Activated T-cell treated with anti-CD3 and anti-CD28 coated beads, Interleukin-2, amount 50 U/mL, for 4 hours (primary cell): ENCODE measurements at regions not wholly inside any gene's neighbourhood (a gene's known extent, or its start where the extent isn't known, plus 50 kb on each side); places are given as distances from the start of the nearest gene placed in this dataset.
A peak's percentile ranks its signal among the peaks of the same experiment; 100 is the strongest.

ENCODE experiments used
- ATAC-seq, 2 donors: fragments of 200-7000 bp; cut with Tn5 transposase; one replicate each; pipeline ENCODE4 v1.10.0; 2021
- DNase-seq: peaks from one replicate; pipeline ENCODE4 v3.0.0-alpha.2; 2020
- H3K27me3 Mint-ChIP-seq: one replicate; pipeline ENCODE4 v1.8.0; 2021; ENCODE audit warnings: low read depth, mixed read lengths
- H3K36me3 Mint-ChIP-seq: one replicate; pipeline ENCODE4 v1.8.0; 2022; ENCODE audit warnings: mixed read lengths; ENCODE audit not compliant: insufficient read depth
- H3K4me1 Mint-ChIP-seq: one replicate; pipeline ENCODE4 v1.8.0; 2021; ENCODE audit warnings: low read depth, mixed read lengths
- H3K4me3 Mint-ChIP-seq: one replicate; pipeline ENCODE4 v1.8.0; 2021; ENCODE audit warnings: mild to moderate bottlenecking, moderate library complexity, mixed read lengths
- H3K9me3 Mint-ChIP-seq: one replicate; pipeline ENCODE4 v1.8.0; 2021; ENCODE audit warnings: mixed read lengths

DNA sequence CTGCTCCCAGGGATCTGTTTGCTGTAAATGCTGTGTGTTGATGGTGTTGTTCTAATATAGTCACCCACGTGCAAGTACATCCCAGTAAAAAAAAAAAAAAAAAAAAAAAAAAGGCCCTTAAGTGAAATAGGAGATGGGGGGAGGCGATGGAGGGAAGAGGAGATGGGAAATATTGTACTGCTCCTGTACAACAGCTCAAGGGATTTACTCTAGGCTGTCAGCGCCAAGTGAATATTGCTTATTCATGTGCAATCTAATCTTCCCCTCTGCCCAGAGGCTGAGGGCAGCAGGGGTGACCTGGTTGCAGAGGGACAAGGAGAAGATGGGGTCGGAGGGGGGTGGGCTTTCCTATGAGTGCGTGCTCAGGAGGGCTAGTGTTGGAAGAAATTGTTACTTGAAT is 206.2 kb upstream of the CADM1 start:
- H3K4me3 Mint-ChIP-seq: no peak overlapping the region
- H3K4me1 Mint-ChIP-seq: no peaks in the 10 kb centered on the region
- H3K27me3 Mint-ChIP-seq: peaks cover 5% of the 10 kb centered on the region
- peaks cover 4% of the 10 kb centered on the region for H3K9me3 Mint-ChIP-seq
- no peak for DNase-seq
- H3K36me3 Mint-ChIP-seq: no peaks in the 10 kb centered on the region
- ATAC-seq: no peak

GRCh38 chr11:115709297-115709696 is 205.1 kb upstream of the CADM1 start:
- no peak for DNase-seq
- H3K9me3 Mint-ChIP-seq: peaks cover 4% of the 10 kb centered on the region
- no peak overlapping the region for H3K4me3 Mint-ChIP-seq
- H3K4me1 Mint-ChIP-seq: no peaks in the 10 kb centered on the region
- no peak for ATAC-seq
- no peaks in the 10 kb centered on the region for H3K36me3 Mint-ChIP-seq
- H3K27me3 Mint-ChIP-seq: peaks cover 5% of the 10 kb centered on the region

DNA sequence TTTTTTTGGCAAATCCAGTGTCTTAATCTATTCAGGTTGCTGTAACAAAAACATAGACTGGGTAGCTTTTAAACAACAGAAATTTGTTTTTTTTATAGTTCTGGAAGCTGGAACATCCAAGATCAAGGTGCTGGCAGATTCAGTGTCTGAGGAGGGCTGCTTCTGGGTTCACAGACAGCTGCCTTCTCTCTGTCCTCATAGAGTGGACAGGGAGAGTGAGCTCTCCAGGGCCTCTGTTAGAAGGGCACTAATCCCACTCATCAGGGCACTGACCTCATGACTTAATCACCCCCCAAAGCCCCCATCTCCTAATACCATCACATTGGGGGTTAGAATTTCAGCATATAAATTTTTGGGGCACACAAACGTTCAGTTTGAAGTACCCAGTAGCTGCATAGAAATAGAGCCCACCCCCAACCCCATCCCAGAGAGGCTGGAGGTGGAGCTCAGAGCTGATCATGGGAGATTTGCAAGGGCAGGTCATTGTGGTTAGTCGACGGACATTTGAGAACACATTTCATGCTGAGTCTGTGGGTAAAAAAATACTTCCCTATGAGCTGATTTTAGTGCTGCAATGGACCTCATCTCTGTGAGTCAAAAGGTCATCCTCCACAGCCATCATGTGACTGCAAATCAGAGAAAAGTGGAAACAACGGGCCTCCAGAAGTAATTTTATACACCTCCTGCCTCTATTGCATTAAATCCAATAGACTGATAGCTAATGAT is 203.1 kb upstream of the CADM1 start:
- Mint-ChIP-seq H3K4me1 (no peaks in the 10 kb centered on the region), H3K27me3 (peaks cover 5% of the 10 kb centered on the region), H3K4me3 (no peak overlapping the region), H3K36me3 (no peaks in the 10 kb centered on the region), H3K9me3 (peaks cover 4% of the 10 kb centered on the region)
- no peak for ATAC-seq
- DNase-seq: no peak

DNA sequence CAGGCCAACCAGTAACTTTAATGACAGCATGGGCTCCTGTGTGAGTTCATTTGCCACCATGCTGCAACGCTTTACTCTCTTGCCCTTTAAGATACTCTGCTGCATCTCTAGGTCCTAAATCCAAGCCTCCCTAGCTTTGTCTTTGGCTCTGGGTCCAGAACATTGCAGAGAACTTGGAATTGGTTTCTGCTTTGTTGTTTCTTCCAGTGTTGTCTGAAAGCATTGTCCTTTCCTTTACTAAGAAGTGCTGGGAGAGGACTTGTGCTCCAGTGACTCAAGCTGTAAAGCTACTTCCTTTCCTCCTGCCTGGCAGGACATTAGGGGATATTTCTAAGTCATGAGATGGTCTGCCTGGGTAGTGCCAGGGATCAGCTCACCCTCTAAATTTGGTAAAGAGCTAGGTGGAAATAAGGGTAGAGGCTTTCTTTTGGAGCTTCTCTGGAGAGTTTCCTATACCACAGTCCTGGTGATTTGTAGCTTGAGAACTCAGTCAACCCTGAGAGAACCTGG is 202.5 kb upstream of the CADM1 start:
- H3K4me1 Mint-ChIP-seq: no peaks in the 10 kb centered on the region
- H3K36me3 Mint-ChIP-seq: no peaks in the 10 kb centered on the region
- DNase-seq: no peak
- no peak overlapping the region for H3K4me3 Mint-ChIP-seq
- peaks cover 6% of the 10 kb centered on the region for H3K27me3 Mint-ChIP-seq
- ATAC-seq: no peak
- H3K9me3 Mint-ChIP-seq: peaks cover 4% of the 10 kb centered on the region

GRCh38 chr11:115705200-115705599 is 201.0 kb upstream of the CADM1 start:
- Mint-ChIP-seq H3K27me3 (peaks cover 9% of the 10 kb centered on the region), H3K4me1 (no peaks in the 10 kb centered on the region), H3K4me3 (no peak overlapping the region), H3K9me3 (peaks cover 4% of the 10 kb centered on the region), H3K36me3 (no peaks in the 10 kb centered on the region)
- no peak for DNase-seq
- ATAC-seq: no peak

DNA sequence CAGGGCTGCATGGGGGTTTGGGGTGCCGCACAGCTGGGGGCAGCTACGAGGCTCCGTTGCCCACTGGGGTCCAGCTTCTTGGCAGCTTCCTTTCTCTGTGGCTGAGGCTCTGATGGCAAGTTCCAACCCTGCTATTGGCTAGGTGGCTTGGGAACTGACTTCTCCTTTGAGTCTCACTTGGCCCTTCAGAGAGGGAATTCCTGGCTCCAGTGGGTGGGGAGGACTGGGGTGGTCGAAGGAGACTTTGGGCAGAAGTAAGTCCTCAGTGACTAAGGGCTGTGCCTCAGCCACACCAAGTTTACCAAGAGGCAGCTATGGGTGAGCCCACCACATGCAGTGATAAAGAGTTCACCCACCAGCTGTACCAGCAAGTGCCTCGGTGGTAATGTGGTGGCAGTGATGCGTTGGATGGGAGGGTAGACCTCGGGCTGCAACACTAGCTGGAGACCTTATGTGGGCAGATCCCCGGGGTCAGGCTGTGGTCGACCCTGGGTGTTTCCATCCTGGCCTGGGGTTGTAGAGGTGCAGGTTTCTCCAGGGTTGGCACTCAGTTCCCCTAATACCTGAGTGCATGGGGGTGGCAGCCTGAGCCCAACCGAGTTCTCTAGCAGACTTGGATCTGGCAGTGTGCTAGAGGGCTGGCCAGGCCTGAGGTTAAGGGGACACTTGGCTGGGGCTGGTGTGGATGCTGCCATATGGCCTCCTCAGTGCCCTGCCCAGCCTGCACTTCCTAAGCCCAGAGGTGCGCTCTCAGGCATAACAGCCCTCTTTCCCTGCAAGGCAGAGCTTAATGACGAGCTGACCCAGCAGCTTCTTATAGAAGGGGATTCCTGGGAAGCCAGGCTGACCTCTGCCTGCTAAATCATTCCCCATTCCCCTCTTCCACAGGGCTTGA is 197.0 kb upstream of the CADM1 start:
- Mint-ChIP-seq H3K4me3 (no peak overlapping the region), H3K4me1 (no peaks in the 10 kb centered on the region), H3K27me3 (peaks cover 8% of the 10 kb centered on the region), H3K36me3 (no peaks in the 10 kb centered on the region), H3K9me3 (no peaks in the 10 kb centered on the region)
- DNase-seq (no peak), ATAC-seq (no peak)

DNA sequence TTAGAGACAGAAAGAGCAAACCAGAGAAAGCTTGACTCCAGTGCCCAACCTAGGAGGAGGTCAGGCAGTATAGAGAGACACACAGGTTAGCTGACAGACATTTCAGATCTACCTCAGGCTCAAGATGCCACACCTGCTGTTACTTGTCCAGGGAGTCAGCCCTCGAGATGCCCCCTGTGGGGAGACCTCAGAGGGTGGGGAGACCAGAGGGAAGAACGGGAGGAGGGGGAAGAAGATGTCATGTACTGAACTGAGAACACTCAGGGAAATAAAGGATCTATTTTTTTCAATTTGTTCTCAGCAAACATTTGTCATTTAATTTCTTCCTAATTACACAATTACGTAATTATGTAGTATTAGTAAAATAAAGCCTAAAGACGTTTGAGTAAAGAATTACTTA is 196.3 kb upstream of the CADM1 start:
- no peaks in the 10 kb centered on the region for H3K36me3 Mint-ChIP-seq
- DNase-seq (no peak), ATAC-seq (no peak)
- no peaks in the 10 kb centered on the region for H3K9me3 Mint-ChIP-seq
- H3K27me3 Mint-ChIP-seq: peaks cover 8% of the 10 kb centered on the region
- H3K4me1 Mint-ChIP-seq: no peaks in the 10 kb centered on the region
- no peak overlapping the region for H3K4me3 Mint-ChIP-seq

GRCh38 chr11:115699733-115700132 is 195.5 kb upstream of the CADM1 start:
- H3K4me3 Mint-ChIP-seq: no peak overlapping the region
- ATAC-seq (no peak), DNase-seq (no peak)
- H3K36me3 Mint-ChIP-seq: no peaks in the 10 kb centered on the region
- H3K4me1 Mint-ChIP-seq: no peaks in the 10 kb centered on the region
- H3K27me3 Mint-ChIP-seq: peaks cover 8% of the 10 kb centered on the region
- H3K9me3 Mint-ChIP-seq: no peaks in the 10 kb centered on the region

DNA sequence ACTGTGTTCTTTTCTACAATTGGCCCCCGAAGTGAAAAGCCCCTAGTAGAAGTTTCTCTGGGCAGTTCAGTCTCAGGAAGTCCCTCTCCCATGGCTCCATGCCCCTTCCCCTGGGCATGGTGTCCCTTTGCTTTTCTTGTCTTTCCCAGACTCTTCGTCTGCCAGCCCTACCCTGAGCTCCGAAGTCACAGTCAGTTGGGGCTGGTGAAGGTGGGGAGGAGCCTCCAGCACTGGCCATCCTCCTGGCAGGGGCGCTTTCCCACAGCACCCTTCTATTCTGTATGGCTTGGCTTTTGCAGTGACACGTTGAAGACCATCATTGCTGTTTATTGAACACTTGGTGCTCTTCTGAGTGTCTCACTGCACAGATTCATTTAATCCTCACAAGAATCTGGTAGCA is 195.1 kb upstream of the CADM1 start:
- H3K36me3 Mint-ChIP-seq: no peaks in the 10 kb centered on the region

DNA sequence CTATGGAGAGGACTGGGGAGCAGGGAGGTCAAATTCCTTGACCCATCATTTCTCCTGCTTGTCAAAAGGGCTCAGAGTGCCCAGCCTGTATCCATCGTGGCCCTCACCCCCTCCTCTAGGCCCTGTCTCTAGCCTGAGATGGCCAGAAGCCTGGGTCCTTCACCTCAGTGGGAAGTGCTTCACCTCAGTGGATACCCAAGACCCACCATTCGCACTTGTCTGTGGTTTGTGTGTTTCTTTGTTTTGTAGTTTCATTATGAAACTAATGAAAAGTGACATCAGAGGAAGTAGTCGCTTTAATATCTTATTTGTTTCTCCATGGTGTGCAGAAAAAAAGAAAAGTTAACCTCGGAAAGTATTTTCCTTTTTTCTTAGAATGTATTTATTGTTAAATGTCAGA is 194.0 kb upstream of the CADM1 start:
- Mint-ChIP-seq H3K4me1 (no peaks in the 10 kb centered on the region), H3K36me3 (no peaks in the 10 kb centered on the region), H3K9me3 (peaks cover 5% of the 10 kb centered on the region), H3K4me3 (no peak overlapping the region), H3K27me3 (peaks cover 8% of the 10 kb centered on the region)
- no peak for DNase-seq
- ATAC-seq: no peak

More for the DNA sequence above, 195.1 kb upstream of the CADM1 start:
- no peak for ATAC-seq
- Mint-ChIP-seq H3K4me3 (no peak overlapping the region), H3K27me3 (peaks cover 8% of the 10 kb centered on the region), H3K9me3 (peaks cover 2% of the 10 kb centered on the region), H3K4me1 (no peaks in the 10 kb centered on the region)
- no peak for DNase-seq

DNA sequence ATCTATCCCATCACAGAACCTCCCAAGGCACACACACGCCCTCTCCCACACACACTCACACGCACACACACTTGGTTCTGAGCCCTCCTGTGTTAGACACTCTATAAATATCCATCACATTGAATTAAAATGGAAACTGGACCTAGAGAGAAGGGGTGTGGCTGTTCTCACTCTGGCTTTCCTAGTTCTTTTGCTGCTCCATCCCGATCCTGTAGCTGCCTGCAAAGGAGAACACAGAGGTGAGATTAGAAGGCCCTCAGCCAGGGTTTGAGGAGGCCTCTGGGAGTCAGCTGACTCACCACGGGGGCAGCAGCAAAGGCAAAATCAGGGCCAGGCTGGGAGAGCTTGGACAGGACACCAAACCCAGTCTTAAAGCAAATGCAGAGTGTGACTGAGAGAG is 192.3 kb upstream of the CADM1 start:
- no peak for ATAC-seq
- DNase-seq: no peak
- peaks cover 6% of the 10 kb centered on the region for H3K27me3 Mint-ChIP-seq
- H3K4me1 Mint-ChIP-seq: no peaks in the 10 kb centered on the region
- H3K36me3 Mint-ChIP-seq: no peaks in the 10 kb centered on the region
- H3K9me3 Mint-ChIP-seq: peaks cover 5% of the 10 kb centered on the region
- H3K4me3 Mint-ChIP-seq: no peak overlapping the region

GRCh38 chr11:115695677-115696364 is 191.6 kb upstream of the CADM1 start:
- no peaks in the 10 kb centered on the region for H3K4me1 Mint-ChIP-seq
- ATAC-seq (peak in 1 of 2 donors; percentile 23), DNase-seq (no peak)
- peaks cover 5% of the 10 kb centered on the region for H3K9me3 Mint-ChIP-seq
- peaks cover 6% of the 10 kb centered on the region for H3K27me3 Mint-ChIP-seq
- no peak overlapping the region for H3K4me3 Mint-ChIP-seq
- H3K36me3 Mint-ChIP-seq: no peaks in the 10 kb centered on the region

DNA sequence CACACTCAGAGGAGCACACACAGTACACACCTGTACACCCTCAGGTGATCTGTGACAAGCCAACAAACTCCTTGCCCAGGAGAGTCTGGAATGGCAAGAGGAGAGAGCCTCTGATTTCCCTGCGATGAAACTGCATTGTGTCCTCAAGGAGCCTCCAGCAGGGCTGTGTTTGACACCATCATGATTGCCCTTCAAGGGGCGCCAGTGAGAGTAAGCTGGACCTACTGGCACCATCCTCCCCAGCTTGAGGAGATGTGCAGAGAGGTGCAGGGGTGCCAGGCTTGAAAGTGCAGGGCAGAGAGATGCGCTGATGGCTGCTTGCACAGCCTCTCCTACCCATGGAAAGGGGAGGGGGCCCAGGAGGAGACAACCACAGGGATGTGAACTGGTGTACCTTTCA is 188.8 kb upstream of the CADM1 start:
- Mint-ChIP-seq H3K36me3 (no peaks in the 10 kb centered on the region), H3K9me3 (peaks cover 5% of the 10 kb centered on the region), H3K4me3 (no peak overlapping the region), H3K27me3 (no peaks in the 10 kb centered on the region), H3K4me1 (no peaks in the 10 kb centered on the region)
- ATAC-seq (no peak), DNase-seq (no peak)

DNA sequence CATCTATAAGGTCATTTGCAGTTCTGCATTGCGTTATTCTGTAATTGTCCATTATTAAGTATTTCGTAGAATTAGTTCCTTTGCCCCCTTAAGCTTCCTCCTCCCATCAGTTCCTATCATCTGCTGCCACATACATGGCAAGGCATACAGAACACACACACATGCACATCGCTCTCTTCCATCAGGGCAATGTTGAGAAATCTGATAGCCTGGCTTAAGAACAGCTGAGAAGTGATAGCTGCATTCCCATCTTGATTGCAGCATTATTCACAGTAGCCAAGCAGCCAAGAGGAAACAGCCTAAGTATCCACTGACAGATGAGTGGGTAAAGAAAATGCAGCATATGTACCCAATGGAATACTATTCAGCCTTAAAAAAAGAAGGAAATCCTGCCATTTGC is 186.8 kb upstream of the CADM1 start:
- no peak for ATAC-seq
- no peak for DNase-seq
- Mint-ChIP-seq H3K4me3 (no peak overlapping the region), H3K4me1 (no peaks in the 10 kb centered on the region), H3K36me3 (no peaks in the 10 kb centered on the region), H3K27me3 (peaks cover 2% of the 10 kb centered on the region), H3K9me3 (peaks cover 13% of the 10 kb centered on the region)
